Caco-2 (cell line): ENCODE measurements at regions not wholly inside any gene's neighbourhood (a gene's known extent, or its start where the extent isn't known, plus 50 kb on each side); places are given as distances from the start of the nearest gene placed in this dataset.

Source experiments
- BruUV-seq: library from RNA; stranded (reverse); fragments of 400-500 nt; replicated peaks from 2 replicates; lab custom pipeline; 2021; lab: Mats Ljungman, UMichigan
- CTCF ChIA-PET: fragments of 300-600 bp; sonication (Branson Sonifier 250); formaldehyde crosslinking; loops from one replicate; lab custom pipeline; 2022; ENCODE audit warnings: antibody characterized with exemption; lab: Charles Lee
- POLR2A ChIA-PET: fragments of 300-600 bp; sonication (Branson Sonifier 250); formaldehyde crosslinking; loops from one replicate; lab custom pipeline; 2022; ENCODE audit warnings: antibody characterized with exemption; lab: Charles Lee
- DNase-seq, 2 experiments: peaks; one replicate each; pipeline versions ENCODE4 v3.0.0 to v3.0.0-alpha.2; 2020 to 2022
- H3K27me3 ChIP-seq: replicated peaks from 2 replicates; pipeline ENCODE4 v1.6.0; 2011; ENCODE audit warnings: low read length; ENCODE audit not compliant: control insufficient read depth, insufficient read depth
- H3K36me3 ChIP-seq: 2 replicates; pipeline ENCODE4 v1.5.1; 2011; ENCODE audit warnings: low read length; ENCODE audit not compliant: control insufficient read depth, insufficient read depth
- H3K4me1 ChIP-seq: fragments of 250-450 bp; sonication (Bioruptor Pico); 2 replicates; pipeline ENCODE4 v1.5.1; 2020; ENCODE audit warnings: mild to moderate bottlenecking
- H3K4me3 ChIP-seq: 2 replicates; pipeline ENCODE4 v1.5.1; 2011; ENCODE audit warnings: low read depth, mild to moderate bottlenecking, control low read depth, low read length
- H3K9me3 ChIP-seq: fragments of 250-450 bp; sonication (Bioruptor Pico); 2 replicates; pipeline ENCODE4 v1.5.1; 2020; ENCODE audit warnings: mild to moderate bottlenecking, moderate library complexity
- H3K27ac Mint-ChIP-seq: one replicate; pipeline ENCODE4 v1.8.0; 2022; ENCODE audit warnings: mixed read lengths; ENCODE audit not compliant: unreplicated experiment
- H3K27me3 Mint-ChIP-seq: one replicate; pipeline ENCODE4 v1.8.0; 2022; ENCODE audit warnings: mixed read lengths; ENCODE audit not compliant: insufficient read depth, unreplicated experiment
- H3K36me3 Mint-ChIP-seq: one replicate; pipeline ENCODE4 v1.8.0; 2022; ENCODE audit warnings: mild to moderate bottlenecking, mixed read lengths; ENCODE audit not compliant: insufficient read depth, unreplicated experiment
- H3K4me1 Mint-ChIP-seq: one replicate; pipeline ENCODE4 v1.8.0; 2022; ENCODE audit warnings: low read depth, mixed read lengths; ENCODE audit not compliant: unreplicated experiment
- H3K4me3 Mint-ChIP-seq: one replicate; pipeline ENCODE4 v1.8.0; 2022; ENCODE audit warnings: mild to moderate bottlenecking, moderate library complexity, mixed read lengths; ENCODE audit not compliant: unreplicated experiment
- H3K9me3 Mint-ChIP-seq: one replicate; pipeline ENCODE4 v1.8.0; 2022; ENCODE audit warnings: mixed read lengths; ENCODE audit not compliant: unreplicated experiment
- intact Hi-C: fragments of 100-400 bp; cut with micrococcal nuclease; formaldehyde crosslinking; loops from one replicate; pipeline ENCODE4 v1.10.0; 2022; ENCODE audit not compliant: unreplicated experiment
- TF ChIP-seq, protein P1 (sequence below), 2 experiments: fragments of 200-600 bp in 1 of 2; IDR thresholded peaks; 1 replicate in 1 of 2; 2 replicates in 1 of 2; pipeline versions ENCODE4 v1.5.1 to v1.8.0; 2011 to 2022; ENCODE audit warnings: antibody characterized with exemption in 1 of 2, control low read depth in 1 of 2, inconsistent platforms in 1 of 2, low read depth in 1 of 2, low read length in 1 of 2, mild to moderate bottlenecking in 1 of 2, moderate library complexity in 1 of 2; ENCODE audit not compliant: insufficient read depth in 1 of 2, severe bottlenecking in 1 of 2, unreplicated experiment in 1 of 2

DNA sequence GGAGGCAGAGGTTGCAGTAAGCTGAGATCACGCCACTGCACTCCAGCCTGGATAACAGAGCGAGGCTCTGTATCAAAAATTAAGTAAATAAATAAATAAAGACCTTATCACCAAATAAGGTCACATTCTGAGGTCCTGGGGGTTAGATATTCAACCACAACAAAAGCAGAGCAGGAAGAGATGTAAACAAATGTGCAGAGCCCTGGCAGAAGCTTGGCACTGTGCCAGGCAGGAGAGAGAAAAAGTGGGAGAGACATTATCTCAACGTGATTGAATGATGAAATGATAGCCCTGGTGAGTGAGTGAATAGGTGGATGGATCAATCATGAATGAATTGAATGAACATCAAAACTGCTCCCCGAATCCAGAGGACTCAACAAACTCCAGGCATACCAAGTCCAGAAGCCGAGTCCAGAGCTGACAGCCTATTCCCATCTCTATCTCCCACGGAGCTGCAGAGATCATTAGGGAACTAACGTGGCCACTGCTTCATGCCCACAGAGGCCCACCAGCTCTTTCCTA is 150.7 kb downstream of the TOMM20 start:
- TF ChIP-seq, protein P1, sequence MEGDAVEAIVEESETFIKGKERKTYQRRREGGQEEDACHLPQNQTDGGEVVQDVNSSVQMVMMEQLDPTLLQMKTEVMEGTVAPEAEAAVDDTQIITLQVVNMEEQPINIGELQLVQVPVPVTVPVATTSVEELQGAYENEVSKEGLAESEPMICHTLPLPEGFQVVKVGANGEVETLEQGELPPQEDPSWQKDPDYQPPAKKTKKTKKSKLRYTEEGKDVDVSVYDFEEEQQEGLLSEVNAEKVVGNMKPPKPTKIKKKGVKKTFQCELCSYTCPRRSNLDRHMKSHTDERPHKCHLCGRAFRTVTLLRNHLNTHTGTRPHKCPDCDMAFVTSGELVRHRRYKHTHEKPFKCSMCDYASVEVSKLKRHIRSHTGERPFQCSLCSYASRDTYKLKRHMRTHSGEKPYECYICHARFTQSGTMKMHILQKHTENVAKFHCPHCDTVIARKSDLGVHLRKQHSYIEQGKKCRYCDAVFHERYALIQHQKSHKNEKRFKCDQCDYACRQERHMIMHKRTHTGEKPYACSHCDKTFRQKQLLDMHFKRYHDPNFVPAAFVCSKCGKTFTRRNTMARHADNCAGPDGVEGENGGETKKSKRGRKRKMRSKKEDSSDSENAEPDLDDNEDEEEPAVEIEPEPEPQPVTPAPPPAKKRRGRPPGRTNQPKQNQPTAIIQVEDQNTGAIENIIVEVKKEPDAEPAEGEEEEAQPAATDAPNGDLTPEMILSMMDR (IDR thresholded peaks at IDR 0.05; ENCODE audit: insufficient read depth in 1 of 2, low read depth in 1 of 2, low read length in 1 of 2, severe bottlenecking in 1 of 2, unreplicated experiment in 1 of 2), result no peak
- Mint-ChIP-seq H3K27ac (peak overlapping the region; percentile 94), H3K27me3 (no peaks in the 10 kb centered on the region), H3K36me3 (peaks cover 11% of the 10 kb centered on the region), H3K4me1 (peaks cover 66% of the 10 kb centered on the region), H3K4me3 (no peak overlapping the region), H3K9me3 (no peaks in the 10 kb centered on the region)
- H3K4me1 ChIP-seq, result peaks cover 76% of the 10 kb centered on the region
- no peak for DNase-seq
- no peaks in the 10 kb centered on the region for H3K9me3 ChIP-seq
- no peaks in the 10 kb centered on the region for H3K27me3 ChIP-seq
- ChIA-PET CTCF (interaction anchor here (0.7 to 1.8 kb wide), 3 partner anchors 45 to 106 kb away, joined by 5 to 10 read pairs (median 5); no protein-coding TSS in a partner anchor), POLR2A (interaction anchor here (0.5 to 1.6 kb wide), 6 partner anchors 10 to 432 kb away, joined by 3 to 17 read pairs (median 4); no protein-coding TSS in a partner anchor)
- intact Hi-C loops, result loop anchor here (5.0 kb wide), 2 partner anchors 206 to 256 kb away; no protein-coding TSS in a partner anchor
- no peaks in the 10 kb centered on the region for H3K36me3 ChIP-seq
- H3K4me3 ChIP-seq, result no peak overlapping the region
- BruUV-seq, result no TSS peak

DNA sequence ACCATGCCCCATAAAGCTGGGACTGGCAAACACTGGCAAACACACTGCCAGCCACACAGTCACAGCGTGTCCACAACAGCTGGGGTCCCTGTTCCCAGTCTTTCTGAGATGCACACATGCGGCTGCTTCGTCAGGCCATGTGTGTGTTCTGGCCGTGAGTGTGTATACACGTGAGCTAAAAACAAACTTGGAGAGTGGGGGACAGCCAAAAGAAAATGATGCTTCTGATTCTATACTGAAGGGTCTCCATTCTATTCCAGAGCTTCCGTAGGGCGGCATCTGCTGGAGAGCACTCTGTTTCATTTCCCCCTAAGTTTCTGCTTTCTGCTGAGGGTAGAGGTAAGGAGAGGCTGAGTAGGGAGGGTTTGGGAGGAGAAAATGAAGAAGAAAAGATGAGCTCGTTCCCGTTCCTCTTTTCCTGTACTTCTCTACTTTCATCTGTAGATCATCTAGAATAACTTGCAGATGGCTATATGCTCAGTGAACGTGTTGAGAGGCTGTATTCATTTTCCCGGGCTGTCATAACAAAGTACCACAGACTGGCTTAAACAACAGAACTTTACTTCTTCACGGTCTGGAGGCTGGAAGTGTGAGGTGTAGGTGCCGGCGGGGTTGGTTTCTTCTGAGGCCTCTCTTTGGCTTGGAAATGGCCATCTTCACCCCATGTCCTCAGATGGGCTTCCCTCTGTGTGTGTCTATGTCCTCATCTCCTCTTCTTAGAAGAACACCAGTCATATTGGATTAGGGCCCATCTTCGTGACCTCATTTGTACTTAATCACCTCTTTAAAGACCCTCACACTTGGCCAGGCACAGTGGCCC is 151.6 kb downstream of the TOMM20 start:
- H3K4me3 ChIP-seq, result no peak overlapping the region
- Mint-ChIP-seq H3K27ac (peak overlapping the region; percentile 94), H3K27me3 (no peaks in the 10 kb centered on the region), H3K36me3 (peaks cover 11% of the 10 kb centered on the region), H3K9me3 (no peaks in the 10 kb centered on the region), H3K4me3 (no peak overlapping the region), H3K4me1 (peaks cover 70% of the 10 kb centered on the region)
- no peaks in the 10 kb centered on the region for H3K36me3 ChIP-seq
- ChIA-PET POLR2A (interaction anchor here (0.5 to 2.5 kb wide), 9 partner anchors 10 to 365 kb away, joined by 3 to 37 read pairs (median 5); no protein-coding TSS in a partner anchor), CTCF (interaction anchor here (0.6 to 2.6 kb wide), 7 partner anchors 14 to 377 kb away, joined by 3 to 17 read pairs (median 4); no protein-coding TSS in a partner anchor)
- H3K27me3 ChIP-seq, result no peaks in the 10 kb centered on the region
- peaks cover 82% of the 10 kb centered on the region for H3K4me1 ChIP-seq
- DNase-seq, result peak in 1 of 2 experiments; percentile 8
- H3K9me3 ChIP-seq, result no peaks in the 10 kb centered on the region
- TF ChIP-seq, protein P1 (IDR thresholded peaks at IDR 0.05; ENCODE audit: insufficient read depth in 1 of 2, low read depth in 1 of 2, low read length in 1 of 2, severe bottlenecking in 1 of 2, unreplicated experiment in 1 of 2), result no peak
- intact Hi-C loops, result loop anchor here (5.0 kb wide), 2 partner anchors 205 to 255 kb away; no protein-coding TSS in a partner anchor
- BruUV-seq, result no TSS peak
